Retina (tissue), 1 donor: ENCODE measurements at regions not wholly inside any gene's neighbourhood (a gene's known extent, or its start where the extent isn't known, plus 50 kb on each side); places are given as distances from the start of the nearest gene placed in this dataset.

Source experiments
- DNase-seq: peaks from one replicate; pipeline ENCODE4 v3.0.0-alpha.2; 2016

DNA sequence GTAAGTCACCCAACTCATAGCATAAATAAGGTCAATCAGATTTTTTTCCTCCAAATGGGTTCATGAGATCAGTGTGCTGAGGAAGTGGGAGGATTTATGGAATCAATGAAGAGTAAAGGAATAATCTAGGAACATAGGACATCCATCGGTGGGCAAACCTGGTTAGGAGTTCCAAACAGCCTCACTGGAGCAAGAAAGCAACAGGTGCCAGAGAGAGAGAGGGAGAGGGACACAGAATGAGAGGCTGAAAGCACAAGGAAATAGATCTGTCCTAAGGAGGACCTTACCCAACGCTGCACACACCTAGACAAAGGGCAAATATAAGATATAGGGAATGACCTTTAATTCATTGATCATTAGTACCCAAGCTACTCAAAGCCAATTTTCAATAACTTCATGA is 119.5 kb upstream of the ANKRD1 start:
- no peak for DNase-seq

DNA sequence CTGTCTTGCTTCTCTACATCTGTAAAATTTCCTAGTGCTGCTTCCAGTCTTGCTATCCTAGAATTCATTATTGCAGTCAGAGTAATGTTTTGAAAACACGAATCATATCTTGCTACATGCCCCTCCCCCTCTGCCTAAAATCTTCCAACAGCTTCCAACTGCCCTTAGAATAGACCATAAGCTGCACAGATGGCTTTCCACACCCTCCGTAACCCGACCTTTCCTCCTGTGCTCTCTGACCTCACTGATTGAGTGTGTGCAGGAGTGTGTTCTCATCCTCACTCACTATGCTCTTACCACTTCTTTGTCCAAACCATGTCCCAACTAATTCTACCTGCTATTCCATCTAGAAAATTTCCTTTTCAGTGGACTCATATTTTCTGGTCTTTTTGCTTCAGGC is 121.2 kb upstream of the ANKRD1 start:
- DNase-seq: no peak

DNA sequence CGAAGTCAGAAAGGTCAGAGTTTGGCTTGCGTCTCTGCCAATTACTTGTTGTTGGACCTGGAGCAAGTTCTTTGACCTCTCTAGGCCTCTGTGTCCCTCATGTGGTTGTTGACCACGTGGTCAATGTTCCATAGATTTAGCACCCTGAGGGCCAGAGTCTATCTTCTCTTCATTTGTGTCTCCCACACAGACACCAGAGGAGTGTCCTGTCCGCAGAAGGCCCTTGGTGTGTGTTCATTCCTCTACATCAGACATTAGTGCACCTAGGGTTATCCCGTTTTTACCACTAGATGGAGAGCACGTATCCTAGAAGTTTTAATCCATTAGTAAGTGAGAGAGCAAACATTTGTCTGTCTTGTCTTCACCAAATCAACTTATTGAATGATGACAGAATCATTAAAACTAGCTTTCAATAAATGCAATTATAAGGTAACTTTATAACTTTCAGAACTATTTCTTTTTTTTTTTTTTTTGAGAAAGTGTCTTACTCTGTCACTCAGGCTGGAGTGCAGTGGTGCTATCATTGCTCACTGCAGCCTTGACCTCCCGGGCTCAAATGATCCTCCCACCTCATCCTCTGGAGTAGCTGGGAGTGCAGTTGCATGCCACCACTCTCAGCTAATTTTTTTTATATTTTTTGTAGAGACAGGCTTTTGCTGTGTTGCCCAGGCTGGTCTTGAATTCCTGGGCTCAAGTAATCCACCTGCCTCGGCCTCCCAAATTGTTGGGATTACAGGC is 122.5 kb upstream of the ANKRD1 start:
- no peak for DNase-seq

DNA sequence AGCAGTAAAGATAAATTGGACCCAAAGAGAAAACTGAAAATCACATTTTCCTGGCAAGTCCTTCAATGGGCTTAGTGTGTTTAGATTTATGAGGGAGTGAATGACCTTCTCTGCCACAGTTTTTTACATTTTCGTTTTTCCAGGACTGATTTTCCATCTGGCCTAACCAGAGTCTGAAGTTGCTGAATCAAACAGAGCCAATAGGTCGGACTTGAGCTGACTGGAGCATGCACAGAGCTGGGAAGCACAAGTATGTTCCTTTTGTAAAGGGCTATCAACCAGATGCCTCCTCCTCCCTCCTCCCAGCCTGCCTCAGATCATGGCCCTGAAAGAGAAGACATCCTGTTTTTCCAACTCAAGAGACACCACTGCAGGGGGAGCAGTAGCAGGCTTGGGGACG is 126.0 kb upstream of the ANKRD1 start:
- no peak for DNase-seq

DNA sequence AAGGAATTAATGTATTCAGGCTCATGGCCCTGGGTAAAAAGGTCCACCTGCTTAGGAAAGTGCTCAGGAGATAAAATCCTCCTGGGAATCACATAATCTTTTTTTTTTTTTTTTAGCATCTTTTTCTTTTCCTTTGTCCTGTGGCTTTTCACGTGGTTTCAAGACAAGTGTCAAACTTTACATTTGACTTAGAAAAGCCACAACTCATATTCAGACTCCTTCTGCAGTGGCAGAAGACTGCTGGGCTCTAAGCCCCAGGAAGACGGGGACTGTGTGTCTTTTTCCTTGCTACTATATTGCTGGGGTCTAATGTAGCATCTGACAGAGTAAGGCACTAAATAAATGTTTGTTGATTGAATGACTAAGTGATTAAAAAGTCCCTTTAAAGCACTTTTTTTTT is 127.5 kb upstream of the ANKRD1 start:
- DNase-seq: no peak

DNA sequence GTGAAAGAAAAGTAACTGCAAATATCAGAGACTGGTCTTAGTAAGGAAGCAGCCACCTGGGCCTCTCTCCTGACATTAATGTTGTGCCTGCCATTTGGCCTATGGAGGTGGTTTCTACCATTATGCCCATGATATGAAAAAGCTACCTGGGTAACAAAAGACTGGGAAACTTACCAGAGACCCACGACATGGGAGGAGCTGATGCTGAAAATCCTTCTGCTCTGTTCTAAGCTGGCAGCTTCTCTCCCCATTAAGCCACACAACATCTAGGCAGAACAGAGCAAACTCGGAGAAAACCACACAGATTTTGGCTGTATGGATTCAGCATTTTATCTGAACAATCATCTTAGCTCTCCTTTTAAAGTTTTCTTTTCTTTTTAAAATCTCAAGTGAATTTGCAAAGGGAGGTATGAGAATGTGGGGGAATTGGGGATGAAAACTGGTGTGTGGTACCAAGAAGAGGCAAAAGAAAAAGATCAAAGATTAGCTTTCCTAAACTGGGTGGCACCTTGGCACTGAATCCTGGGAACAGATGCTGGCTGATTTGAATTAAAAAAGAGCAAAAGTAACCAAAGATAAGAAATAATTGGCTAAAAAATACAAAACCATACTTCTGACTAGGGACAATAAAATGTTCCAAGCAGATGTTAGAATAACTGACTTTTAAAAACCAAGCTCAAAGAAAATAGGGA is 128.6 kb upstream of the ANKRD1 start:
- DNase-seq: no peak

DNA sequence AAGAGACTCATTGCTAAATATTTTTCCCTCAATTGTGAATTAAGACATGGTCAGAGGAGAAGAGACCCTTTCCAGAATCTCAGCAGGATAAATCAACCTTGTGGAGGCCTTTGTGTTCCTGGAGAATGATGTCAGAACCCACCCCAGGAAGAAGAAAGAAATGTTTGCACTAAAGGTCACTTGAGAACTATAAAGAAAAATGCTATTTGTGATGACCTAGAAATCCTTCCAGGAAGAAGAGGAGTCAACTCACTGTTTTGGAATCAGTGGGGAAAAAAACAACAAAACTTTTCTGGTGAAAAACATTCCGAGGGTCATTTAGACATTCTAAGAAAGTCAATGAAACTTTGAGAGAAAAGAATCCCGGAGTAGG is 129.1 kb upstream of the ANKRD1 start:
- DNase-seq: no peak

DNA sequence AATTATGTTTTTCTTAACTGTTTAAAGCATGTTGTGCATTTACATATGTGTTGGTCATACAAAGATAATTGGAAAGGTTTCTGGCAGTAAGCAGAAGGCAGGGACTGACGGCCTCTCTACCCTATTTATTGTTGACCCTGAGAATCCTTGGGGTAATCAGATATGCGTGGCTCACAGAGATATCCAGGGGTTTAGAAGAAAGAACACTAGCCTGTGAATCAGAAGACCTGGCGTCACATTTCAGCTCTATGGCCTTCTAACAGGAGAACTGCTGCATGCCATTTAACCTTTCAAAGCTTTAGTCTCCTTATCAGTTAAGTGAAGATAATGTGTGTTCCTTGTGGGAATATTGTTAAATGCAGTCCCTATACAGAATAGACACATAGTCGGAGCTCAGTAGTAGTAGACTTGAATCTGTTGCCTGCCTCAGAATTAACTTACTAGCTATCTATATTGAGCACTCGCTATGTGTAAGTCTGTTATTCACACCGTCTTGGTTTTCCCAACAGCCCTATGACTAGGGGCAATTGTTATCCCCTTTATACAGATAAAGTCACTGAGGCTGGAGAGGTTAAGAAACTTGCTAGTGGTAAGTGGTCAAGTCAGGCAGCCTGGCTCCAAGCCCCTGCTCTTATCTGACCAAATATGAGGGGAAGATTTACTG is 129.6 kb upstream of the ANKRD1 start:
- DNase-seq: no peak

DNA sequence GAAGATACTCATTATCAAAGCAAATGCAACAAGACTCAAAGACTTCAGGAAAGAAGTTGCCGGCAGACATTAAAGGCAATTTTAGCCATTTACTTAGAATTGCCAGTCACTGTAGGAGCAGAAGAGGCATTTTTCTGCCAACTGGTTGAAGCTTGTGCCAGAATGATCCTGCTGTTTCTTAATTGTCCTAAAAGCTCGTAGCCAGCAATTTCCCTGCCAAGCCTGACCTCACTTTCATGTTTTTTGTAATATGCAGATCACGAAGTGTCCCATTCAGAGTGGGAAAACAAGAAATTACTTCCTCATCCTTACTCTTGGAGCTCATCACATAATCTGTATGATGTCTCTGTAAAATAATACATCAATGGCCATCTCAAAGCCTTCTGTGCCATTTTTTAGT is 130.9 kb upstream of the ANKRD1 start:
- no peak for DNase-seq

DNA sequence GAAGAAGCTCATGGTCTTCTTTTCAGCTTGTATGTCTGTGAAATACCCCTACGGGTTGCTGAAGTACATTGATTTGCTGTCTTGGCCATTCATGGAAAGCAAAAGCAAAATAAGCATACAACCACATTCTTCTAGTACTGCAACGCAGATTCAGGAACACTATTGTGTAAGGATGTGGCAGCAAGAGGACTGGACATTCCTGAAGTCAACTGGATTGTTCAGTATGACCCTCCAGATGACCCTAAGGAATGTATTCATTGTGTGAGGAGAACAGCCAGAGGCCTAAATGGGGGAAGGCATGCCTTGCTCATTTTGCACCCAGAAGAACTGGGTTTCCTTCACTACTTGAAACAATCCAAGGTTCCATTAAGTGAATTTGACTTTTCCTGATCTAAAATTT is 133.4 kb upstream of the ANKRD1 start:
- DNase-seq: no peak

DNA sequence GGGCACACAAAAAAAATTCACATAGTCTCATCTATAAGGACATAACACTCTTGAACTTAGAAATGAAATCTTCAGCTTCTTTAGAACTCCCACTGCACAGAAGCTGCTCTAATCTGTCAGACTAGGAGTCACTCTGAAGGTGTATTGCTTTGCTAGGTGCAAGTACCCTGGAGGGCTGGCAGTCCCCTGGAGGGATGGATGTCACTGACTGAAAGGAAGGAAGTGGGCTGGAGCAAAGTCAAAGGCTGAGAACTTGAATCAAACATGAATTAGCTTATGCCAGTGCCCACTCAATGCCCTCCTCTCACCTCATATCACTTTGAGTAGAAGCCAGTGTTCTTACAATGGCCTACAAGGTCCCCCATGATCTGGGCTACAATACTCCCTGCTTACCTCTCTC is 140.3 kb upstream of the ANKRD1 start:
- DNase-seq: no peak

DNA sequence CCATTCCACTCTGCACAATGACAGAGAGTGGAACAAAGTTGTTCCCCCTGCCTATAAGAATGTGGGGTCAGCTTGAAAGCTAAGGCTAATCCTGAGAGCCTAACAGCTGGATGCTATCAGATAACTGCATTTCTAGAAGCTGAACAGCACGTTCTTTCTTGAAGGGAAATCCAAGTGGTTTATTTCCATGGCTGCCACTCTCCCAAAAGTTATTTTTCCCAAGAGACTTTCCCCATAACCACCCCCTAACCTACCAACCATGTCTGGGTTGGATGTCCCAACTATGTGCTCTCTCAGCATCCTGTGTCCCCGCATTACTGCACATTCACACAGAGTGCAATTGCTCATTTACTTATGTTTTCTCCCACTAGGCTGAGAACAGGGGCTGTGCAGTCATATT is 140.7 kb upstream of the ANKRD1 start:
- DNase-seq: no peak

DNA sequence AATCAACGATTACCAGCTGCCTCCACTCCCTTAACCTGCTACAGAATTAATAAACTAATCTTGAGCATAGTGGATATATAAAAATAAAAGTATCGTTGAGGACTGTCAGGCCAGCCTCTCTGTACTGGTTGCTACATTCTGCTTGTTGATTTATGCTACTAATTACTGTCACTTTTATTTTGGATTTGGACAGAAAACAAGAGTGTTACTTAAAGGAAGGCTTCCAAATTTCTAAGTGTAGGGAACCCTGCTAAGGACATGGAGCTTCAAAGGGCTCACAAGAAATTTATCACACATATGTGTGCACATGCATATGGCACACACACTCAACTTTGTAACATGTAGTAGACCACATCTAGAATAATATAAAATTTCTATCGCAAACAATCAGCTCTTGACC is 141.2 kb upstream of the ANKRD1 start:
- no peak for DNase-seq

DNA sequence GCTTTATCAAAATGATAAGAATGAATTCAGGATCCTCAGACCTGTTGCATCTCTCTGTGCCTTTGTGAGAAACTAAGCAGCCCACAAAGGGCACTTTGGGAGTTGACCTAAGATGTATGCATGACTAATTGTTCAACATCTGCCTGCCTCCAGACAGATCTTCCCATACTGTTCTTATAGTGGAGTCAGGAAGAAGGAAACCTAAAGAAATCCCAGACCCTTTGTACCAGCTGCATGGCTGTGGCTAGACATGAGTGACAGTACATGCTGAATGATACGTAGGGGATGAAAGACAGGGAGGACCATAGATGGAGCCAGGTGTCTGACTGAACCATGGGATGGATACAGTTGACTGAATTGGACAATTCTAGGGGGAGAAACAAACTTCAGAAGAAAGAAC is 148.7 kb upstream of the PCGF5 start:
- no peak for DNase-seq

DNA sequence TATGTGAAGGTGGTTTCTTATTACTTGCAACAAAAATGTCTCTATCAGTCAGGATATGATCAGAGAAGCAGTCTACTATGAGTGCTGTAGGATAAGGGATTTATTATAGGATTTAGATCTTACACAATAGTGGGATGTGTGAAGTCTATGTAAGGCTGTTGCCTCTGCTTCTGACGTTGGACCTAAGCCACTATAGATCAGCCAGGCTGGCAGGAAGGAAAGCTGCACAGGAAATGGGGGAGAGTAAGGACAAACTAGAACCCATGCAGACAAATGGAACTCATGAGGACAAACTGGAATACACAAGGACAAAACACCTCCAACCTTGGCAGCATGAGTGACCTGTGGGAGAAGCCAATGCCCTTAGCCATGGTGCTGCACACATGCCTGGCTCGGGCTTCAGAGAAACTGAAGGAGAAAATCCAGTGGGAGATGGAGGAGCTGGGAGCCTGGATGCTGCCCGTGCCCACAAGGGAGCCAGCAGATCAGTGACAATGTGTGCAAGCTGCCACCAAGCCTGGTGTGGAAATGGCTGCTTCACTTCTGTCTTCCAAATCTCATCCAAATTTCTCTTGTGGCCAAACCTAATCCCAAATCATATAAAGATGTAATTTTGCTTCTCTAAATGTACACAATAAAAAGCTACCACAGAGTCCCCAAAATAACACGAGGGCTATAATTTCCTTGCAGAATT is 147.0 kb upstream of the PCGF5 start:
- DNase-seq: no peak

DNA sequence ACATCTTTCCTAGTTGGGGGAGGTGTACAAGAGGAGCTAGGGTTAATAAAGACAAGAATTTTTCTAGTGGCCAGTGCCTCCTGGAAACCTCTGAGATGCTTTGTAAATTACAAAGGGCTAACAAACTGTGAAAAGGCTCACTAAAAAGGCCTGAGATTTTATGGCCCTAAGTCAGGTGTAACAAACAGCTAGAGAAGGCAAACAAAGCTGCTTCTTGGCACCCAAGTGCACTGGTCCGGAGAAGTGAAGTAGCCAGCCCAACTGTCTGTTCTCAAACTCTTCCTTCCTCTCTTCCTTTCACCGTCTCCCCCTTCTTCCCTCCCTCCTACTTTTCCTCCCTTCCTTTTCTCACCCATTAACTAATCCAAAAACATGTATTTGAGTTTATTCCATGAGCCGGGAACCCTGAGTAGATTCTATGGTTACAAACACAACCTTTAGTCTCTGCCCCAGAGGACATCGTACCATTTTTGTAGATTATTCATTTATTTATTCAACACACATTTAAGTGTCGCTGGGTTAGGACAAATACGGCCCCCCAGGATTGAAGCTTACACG is 143.4 kb upstream of the PCGF5 start:
- DNase-seq: no peak

DNA sequence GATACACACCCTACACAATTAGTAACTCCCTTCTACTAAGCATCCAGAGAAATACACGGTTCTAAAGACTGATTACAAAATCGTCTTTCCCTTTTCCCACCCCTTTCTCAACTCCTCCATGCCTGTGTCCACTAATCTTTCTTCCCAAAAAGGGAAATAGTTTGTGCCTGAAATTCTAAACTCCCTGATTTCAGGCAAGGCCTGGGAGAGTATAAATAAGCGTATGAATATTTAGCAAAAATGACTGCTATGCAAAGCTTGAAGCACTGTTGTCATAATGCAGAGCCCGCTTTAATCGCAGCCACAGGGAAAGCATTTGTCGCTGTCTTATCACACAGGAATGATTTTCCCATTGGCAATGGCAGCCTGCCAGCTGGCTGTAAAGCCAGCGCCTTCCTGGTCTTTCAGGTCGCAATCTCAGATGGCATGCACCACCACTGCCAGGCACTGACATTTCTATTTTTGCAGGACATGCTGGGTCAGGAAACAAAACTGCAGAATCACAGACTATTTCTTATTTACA is 142.9 kb upstream of the PCGF5 start:
- no peak for DNase-seq

DNA sequence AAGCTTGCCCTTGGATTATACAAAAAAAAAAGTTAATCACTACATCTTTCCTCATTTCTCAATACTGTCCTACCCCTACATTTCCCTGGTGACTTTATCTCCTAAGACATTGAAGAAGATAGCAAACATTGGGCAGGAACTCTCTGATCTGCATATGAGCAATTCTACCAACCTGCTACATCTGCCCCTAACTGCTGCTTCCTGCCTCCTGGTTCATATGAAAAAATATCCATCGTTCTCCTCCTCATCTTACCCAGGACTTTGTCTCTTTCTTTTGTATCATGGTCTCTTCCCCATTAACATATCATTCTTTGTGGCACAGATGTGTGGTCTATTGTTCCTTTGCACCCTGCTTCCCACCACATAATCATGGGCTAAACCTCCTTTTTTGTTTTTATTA is 139.7 kb upstream of the PCGF5 start:
- DNase-seq: no peak

DNA sequence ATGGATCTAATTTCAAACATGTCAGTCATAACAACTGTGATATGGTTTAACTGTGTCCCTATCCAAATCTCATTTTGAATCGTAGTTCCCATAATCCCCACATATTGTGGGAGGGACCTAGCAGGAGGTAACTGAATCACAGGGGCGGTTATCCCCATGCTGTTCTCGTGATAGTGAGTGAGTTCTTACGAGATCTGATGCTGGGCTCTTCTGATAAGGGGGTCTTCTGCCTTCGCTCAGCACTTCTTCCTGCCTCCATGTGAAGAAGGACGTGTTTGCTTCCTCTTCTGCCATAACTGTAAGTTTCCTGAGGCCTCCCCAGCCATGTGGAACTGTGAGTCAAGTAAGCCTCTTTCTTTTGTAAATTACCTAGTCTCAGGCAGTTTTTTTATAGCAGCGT is 138.0 kb upstream of the PCGF5 start:
- no peak for DNase-seq

DNA sequence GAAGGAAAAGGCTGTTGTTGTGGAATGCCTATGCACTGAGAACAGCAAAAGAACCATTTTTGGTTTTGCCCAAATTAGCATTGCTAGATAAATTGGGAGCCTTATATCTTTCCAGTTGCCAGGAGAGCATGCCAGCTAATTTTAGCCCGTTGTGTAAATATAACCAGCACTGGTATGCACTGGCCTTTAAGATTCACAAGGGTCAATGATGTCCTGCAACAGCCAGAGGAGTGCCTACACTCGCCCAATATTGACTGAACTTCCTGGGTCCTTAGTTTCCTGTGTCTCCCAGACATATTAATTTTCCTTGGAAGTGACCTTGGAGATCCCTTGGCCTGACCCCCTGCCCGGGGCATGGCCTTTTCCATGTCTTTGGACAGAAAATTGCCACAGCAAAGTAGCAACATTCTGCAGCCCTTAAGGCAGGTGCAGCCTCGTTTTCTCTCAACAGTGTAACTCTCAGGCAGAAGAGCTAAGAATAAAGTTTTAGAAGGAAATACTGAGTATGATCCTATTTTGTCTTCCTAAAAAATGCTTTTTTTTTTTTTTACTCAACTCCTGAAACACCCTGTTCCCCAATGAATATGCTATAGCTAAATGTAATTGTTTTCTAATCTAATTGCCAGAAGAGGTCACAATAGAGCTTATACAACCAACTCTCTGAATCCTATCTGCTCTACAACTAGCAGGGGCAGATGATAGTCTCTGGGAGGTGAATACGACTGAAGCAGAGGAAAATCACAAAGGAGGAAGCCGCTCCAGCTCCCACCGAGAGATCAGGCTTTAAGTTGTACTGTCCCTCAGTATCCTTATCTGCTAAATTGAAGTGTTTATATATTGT is 131.9 kb upstream of the PCGF5 start:
- no peak for DNase-seq

DNA sequence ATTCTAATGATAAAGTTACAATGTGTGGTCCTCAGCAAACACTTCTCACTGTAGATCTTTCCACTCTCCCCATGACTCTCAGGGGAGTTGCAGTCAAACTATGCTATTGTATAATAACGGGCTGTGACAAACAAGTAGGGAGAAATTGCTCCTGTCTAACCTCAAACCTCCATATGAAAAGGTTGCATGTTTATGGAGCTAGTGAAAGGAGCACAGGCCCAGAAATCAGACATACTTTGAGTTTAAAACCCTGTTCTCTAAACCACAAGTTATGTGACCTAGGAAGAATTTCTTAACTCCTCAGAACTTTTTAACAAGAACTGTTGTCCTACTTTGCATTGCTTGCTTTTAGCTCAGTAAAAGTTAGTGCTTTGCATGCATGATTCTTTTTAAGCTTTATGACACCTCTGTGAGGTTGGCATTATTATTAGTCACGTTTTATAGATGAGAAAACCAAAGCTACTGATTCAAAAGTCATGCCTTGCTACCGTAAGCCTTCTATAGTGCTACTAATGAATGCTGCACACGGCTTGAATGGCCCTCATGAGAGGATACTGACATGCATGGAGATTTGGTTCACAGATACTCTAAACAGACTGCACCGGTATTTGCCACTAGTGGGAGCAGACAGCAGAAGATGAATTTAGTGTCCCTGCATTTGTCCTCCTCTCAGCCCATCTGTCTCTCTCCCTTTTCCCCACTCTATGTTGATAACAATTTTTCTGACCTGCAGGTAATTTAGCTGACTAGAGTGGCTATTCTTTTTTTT is 129.5 kb upstream of the PCGF5 start:
- DNase-seq: no peak
